Gastroesophageal sphincter (tissue), 3 donors: ENCODE measurements at regions not wholly inside any gene's neighbourhood (a gene's known extent, or its start where the extent isn't known, plus 50 kb on each side); places are given as distances from the start of the nearest gene placed in this dataset.

Source experiments
- CTCF ChIP-seq, 4 experiments: fragments of 200-600 bp in 2 of 4; fragments of 450-650 bp in 2 of 4; sonication (generic) in 1 of 4; IDR thresholded peaks; one replicate each; pipeline ENCODE4 v1.5.1; 2017 to 2019; ENCODE audit warnings: antibody characterized with exemption in 4 of 4, mild to moderate bottlenecking in 2 of 4, moderate library complexity in 2 of 4
- POLR2A ChIP-seq, 2 donors: fragments of 450-650 bp; IDR thresholded peaks; one replicate each; pipeline ENCODE4 v1.6.1; 2017; ENCODE audit warnings: antibody characterized with exemption in 2 of 2, mild to moderate bottlenecking in 2 of 2, moderate library complexity in 1 of 2

GRCh38 chr9:26574256-26574655, 318.3 kb downstream of the CAAP1 start:
- TF ChIP-seq CTCF (IDR thresholded peaks at IDR 0.05) (no peak), POLR2A (IDR thresholded peaks at IDR 0.05) (no peak)
